ENCODE measurements at regions not wholly inside any gene's neighbourhood (a gene's known extent, or its start where the extent isn't known, plus 50 kb on each side); places are given as distances from the start of the nearest gene placed in this dataset.

DNA sequence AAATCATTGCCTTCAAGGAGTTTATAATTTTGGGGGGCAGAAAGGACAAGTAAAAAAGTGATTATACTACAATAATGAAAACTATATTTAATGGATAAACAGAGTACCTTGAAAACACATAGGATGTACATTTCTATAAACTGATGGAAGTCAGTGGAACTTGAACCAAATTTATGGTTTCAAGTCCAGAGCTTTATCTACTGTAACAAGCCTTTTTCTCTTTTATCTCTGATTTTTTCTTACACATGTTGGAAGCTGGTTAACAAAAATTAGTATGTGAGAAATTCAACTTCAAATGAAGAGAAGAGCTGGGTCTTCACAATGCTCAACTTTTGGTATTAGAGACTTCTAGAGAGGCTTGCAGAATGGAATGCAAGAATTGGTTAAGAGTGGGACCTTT, 393.6 kb downstream of the LMO7 start:
- no peak for DNase-seq

DNA sequence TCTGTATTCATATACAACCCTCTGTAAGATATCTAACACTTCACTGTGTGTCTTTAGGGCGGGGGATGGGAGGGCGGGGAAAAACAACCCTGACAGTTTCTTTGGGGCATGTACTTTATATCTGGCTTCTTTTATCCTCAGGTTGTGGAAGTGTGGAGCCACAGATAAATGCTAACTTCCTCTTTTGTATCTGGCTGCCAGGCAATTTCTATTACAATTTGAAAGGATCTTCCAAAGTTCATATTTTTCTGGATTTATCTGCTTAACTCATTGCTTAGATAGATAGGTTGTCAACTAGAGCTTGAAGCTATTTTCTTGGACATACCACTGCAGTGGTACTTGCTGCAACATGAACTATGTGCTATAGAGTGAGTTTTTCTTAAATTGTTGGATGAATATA, 393.0 kb downstream of the LMO7 start:
- no peak for DNase-seq

DNA sequence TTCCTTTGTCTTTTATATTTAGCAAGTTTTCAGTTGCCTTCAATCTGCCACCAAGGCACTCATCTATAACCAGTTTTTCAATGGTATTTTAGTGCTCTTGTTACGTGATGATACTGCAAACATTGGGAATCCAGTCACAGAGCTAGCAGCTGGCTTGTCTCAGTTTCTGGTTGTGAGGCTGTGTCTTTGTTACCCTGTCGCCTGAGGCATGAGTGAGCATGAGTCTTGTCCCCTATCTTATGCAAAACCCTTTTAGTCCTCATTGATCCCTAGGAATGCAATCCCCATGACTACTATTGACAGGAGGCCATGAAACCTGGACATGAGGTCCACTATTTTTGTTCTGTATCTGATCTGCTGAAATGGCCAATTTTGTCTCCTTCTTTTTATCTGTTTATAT, 391.0 kb downstream of the LMO7 start:
- DNase-seq, result no peak

DNA sequence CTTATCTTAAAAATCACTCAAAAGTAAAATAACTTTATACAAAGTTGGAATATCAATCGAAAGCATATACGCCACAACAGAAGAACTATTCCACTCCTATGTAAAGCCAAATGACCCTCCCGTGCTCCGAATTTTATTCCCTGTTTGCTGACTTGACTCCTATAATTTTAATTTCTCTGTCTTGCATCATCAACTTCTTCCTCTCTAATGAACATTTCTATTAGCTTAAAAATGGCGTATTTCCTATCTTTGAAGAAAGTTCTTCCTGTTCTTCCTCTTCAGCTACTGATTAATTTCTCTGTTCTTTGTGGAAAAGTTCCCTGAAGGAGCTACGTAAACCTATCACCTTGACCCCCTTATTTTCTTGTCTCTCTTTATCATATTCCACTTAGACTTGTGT, 389.3 kb downstream of the LMO7 start:
- DNase-seq, result no peak

DNA sequence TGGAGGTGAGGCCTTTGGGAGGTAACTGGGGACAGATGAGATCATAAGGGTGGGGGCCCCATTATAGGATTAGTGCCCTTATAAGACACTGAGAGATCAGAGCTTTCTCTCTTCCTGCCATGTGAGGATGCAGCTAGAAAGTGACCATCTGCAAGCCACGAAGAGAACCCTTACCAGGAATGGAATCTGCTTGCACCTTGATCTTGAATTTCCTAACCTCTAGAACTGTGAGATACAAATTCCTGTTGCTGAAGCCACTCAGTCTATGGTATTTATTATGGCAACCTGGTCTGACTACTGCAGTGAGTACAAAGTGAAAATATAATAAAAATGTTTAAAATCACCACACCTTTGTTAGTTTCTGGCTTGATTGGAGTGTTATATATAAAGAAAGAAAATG, 388.0 kb downstream of the LMO7 start:
- no peak for DNase-seq

DNA sequence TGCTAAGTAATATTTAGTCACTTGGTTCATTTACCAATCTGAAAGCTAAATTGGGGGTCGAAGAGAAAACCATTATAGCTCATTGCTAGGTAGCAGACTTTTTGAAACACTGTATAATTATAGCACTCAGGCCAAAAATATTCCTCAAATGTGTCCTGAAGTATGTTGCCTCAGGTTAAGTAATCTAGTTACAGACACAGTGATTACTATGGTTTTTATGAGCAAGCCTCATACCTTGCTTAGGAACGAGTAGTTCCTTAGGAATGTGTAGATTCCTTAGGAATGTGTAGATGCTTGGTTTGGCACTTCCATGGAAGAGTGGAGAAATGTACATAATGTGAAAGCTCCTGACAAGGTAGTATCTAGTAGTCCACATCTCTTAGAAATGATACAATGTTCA, 387.5 kb downstream of the LMO7 start:
- DNase-seq, result no peak

DNA sequence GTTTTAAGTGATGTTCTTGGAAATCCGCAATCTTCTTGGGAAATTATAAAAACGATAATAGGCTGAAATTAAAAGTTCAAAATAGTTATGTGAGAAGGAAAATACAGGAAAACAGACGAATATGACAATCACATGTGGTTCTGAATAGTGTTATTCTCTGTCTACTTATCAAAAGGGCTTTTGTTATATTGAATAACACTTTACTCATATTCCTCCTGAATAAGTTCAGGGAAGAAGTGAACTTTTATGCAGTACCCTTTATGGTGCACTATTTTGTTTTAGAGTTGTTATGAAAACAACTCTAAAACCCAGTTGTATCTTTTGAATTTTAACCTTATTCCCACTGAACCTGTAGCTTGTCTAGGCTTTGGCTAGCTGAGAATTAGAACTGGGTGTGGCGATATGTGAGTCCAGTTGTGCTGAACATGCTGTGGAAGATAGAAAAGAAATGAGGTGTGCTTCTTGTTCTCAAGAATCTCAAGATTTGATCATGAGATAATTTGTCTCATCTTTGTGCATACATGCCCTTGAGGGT, 384.4 kb downstream of the LMO7 start:
- no peak for DNase-seq

DNA sequence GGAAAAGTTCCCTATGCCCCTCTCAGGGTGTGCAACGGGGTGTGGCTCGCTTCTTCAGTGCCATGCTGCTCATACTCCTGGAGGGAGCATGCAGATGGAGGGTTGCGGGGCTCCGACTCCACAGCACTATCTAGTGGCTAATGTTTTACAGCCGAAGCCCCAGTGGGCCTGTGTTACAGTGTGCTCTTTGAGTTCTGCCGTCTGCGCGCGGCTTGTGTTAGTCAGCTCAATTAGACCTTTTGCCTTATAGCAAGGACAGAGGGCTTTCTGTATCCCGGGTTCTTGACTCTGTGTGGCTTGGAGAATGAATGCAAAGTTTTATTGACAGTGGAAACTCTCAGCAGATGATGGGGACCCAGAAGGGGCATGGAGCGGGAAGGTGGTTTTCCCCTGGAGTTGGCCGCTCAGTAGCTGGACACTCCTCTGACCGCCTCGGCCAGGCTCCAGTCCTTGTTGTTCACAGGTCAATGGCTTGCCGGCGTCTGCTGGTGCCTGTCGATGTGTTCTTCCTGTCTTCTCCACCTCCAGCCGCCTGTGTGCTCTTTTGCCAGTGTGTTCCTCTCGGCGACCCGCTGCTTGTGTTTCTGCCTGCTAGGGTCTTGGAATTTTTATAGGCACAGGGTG, 383.4 kb downstream of the LMO7 start:
- DNase-seq, result no peak

DNA sequence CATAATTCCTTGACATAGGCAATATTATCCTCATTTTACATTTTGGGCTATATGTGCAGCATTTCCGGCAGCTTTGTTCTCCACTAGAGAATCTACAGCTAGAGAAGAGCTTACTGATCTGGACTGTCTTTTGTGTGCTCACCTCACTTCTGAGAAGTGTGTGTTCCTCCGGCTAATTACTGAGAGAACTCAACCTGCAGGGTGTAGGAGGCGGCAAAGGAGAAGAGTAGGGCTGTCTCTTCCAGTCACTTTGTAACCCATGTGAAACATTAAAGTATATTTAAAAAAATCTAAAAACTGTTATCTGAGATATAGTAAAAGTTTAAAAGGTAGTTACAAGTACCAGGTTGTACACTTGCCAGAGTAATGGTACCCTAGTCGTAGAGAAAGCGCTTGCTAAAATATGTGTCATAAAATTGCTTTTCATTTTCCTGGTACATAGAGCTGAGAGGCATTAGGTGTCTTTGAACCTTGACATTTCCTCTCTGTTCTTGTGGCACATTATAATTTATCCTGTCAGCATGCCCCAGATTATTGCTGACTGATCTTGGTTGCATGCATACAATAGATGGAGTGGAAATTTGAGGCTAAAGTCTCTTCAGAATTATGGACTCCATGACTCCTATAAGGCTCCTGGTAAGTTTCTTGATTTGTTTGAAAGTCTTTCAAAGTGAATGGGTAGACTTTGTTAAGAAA, 381.9 kb downstream of the LMO7 start:
- DNase-seq, result no peak

DNA sequence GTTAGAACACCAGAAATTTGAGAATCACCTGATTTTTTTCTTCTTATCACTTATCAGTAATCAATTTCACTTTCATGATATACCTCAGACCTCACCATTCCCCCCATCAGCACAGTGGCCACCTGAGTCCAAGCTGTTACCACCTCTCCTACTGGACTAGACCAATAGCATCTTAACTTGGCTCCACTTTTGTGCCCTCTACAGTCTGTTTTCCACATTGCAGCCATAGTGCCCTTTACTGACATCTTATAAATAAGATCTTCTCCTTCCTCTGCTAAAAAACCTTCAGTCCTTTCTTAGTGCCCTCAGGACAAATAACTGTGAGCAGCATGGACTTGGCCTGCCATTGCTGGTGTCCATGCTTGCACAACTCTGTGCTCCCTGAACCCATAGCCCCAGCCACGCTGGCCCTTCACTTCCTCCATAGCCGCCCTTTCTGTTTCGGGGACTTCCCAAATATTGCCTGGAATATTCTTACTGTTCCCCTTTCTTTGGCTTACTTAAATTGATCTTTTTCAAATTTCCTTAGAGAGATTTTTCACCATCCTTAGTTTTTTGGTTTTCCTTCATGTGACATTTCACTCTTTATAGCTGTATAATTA, 380.8 kb downstream of the LMO7 start:
- no peak for DNase-seq

DNA sequence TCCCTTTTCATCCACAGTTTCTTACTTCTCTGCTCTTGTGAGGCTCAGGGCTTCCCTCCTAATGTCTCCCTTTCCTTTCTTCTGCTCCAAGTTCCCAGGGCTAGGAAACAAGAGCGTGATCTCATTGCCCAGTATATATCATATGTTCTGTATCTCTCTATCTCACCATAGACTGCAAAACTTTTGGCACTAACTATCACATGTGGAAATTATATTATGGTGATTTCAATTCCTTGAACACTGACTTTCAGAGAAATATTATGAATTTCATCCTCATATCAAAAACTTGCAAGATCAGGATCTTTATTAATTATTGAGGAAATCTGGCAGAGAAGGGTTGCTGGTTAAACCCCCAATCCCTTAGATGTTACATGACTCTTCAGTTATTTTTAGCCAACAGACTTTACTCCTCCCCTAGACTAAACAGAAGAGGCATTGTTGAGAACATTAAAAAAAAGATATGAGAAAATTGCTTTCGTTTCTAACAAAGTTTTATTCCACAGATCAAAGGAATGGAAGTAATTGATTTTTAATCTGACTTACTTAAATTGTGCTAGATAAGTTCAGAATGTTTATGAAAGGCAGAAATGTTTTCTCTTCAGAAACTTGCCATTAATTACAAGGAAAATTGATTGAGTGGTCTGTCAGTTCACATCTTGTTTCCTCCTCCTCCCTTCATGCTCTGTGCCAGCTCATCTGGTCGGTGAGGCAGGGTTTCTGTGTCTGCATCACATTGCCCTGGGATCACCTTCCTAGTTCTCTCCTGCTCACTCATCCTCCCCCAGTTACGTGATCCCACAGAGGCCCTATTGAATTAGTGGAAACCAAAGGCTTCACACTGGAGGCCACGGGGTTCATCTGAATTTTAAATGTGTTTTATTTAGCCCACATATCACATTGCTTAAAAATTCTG, 378.5 kb downstream of the LMO7 start:
- DNase-seq, result no peak

DNA sequence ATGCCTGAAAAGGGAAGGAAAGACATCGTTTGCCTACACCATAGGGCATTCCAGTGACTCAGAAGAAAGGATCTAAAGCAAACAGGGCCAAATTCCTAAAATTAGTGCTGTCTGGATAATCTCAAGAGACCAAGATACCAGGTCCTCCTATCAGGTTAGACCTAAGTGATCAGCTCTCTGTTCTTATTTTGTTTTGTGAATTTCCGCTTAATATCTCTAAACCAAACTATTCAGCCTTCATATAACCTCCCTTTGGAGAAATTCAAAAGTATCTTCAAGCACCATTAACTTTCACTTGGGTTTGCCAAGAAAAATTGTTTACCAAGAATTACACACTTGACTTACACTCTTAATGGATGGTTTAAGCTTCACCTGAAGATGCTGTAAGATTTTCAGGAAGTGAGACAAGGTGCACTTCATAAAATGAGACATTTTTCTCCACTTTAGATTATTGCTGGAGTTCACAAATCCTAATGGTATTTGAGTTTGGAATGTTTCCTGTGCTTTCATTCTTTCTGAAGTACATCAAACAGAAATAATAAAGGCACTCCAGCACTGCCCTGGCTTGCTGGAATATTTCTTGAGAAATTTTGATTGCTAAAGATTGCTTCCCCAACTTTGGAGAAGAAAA, 376.1 kb downstream of the LMO7 start:
- no peak for DNase-seq

DNA sequence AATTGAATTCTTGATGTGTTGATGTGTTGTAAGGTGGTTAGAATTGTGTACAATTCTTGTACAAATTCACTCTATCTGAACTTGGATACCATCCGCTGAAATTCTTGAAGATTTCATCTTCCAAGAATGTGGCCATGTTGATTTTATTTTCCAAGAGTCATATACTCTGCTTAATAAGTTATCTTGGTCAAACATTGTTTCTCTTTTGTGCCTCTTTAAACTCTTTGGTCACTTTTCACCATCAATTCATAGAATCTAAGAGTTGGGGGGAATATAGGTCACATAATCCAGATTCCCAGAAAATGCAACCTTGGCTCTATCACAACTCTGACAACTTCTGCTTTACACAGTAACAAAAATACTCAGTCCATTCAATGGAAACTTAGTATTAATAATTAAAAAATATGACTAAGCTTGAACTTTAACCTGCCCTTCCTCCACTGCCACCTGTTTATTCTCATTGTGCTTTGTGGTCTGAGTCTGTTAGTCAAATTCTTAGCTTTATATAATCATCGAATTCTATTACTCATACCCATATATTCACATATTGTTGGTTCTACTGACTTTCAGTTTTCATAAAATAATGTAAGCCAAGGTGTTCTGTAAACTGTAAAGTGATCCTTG, 373.2 kb downstream of the LMO7 start:
- no peak for DNase-seq

DNA sequence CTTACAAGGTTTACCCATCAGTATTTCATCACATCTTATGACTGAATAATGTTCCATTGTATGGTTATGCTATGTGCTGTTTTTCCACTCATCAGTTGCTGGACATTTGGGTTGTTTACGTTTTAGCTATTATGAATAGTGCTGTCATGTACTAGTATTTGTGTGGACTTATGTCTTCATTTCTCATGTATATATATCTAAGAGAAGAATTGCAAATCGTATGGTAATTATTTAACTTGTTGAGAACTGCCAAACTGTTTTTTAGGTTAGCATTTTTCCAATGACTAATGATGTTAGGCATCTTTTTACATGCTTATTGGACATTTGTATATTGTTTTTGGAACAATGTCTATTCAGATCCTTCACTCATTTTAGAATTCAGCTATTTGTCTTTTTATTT, 368.3 kb downstream of the LMO7 start:
- DNase-seq, result no peak

DNA sequence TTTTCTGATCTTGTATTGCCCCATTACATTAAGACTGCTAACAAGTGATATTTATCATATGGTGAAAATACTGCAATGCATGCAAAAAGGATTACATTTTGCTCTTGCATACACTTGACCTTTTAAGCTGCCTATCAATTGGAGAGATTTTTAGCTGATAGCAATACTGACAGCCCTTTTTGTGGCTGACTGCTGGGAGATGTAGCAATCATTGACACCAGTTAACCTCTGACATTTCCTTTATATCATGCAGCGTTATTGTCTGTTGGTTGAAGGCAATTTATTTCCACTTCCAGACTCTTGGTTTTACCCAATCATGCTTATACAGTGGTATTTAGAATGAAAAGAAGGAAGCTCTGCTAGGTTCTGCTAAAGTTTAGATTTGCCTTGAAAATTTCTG, 364.0 kb downstream of the LMO7 start:
- DNase-seq, result no peak

DNA sequence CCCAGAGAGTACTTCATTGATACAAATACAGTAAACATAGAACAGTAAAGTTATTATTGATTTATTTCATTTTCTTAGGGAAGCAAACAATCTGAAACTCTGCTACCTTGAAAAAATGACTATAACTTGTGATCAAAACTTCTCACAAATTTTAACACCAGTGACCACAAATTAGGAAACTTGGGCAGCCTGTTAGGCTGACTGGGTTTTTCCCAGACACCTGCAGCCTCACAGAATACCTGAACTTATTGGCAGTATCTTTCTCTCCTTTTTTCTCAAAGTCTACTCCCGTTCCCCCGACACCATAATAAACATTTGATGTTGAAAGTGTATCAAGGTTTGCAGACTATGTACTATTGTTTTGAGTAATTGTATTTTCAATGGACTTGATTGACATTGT, 360.5 kb downstream of the LMO7 start:
- no peak for DNase-seq

DNA sequence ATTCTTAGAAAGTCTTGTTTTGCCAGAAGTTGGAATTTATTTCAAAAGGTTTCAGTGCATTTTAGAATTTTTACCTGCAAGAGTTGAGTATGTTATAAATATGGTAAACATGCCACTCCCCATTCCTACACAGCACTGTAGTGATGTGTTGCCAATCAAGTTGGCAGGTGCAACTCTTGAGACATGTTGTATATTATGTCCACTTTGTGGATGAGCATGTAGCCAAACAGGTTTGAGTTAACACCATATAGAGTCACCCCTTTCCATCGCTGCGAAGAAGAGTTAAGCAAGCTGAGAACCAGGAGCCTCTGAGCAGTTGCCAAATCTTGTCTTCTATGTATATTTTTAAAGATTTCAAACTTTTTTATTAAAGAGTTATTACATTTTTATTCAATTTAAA, 359.8 kb downstream of the LMO7 start:
- DNase-seq, result no peak

DNA sequence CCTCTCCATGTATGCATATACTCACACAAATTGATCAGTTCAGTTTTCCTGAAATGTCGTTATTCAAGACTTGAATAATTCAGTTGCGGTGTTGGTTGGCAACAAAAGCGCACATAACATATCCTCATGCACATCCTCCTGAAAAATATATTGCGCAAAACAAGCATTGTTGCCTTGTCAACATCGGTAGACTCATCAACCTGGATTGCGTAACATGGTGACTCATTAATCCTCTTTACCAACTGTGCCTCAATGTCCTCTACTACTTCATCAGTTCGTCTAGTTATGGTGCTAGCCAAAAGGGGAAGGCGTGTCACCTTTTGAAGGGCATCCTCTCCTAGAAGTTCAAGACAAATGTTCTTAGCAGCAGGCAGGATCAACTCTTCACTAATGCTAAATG, 357.7 kb downstream of the LMO7 start:
- DNase-seq, result no peak

DNA sequence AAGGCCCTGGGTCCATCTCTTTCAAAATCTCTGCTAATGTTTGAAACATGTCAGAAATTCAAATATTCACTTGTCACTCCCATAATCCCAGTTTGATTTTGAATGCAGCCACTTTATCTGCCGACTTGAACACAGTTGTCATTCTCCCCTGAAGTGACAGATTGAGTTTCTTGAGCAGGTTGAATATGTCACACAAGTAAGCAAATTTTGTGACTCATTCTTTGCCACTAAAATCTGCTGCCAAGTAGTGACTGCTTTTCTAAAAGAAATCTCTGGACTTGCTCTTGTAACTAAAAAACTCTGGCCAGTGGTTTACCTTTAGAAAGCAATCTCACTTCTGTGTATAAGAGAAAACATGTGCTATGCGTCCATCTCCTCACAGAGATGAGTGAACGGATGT, 357.1 kb downstream of the LMO7 start:
- DNase-seq, result no peak

DNA sequence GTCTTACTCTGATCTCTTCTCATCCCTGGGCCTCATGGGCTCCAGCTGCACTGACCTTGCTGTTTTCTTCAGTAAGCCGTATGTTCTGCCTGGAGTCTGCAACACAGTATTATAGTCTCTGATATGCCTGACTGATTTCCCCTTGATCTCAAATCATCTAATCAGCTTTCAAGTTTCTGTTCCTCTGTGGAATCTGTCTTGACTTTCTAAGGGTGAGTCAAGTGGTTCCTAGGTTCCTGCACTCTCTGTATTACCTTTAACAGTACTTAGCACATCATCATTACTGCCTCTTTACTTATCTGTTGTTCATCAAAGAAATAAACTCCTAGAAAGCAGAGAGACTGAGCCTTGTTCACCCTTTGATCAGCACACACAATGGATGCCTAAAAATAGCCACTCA, 350.7 kb downstream of the LMO7 start:
- no peak for DNase-seq

DNA sequence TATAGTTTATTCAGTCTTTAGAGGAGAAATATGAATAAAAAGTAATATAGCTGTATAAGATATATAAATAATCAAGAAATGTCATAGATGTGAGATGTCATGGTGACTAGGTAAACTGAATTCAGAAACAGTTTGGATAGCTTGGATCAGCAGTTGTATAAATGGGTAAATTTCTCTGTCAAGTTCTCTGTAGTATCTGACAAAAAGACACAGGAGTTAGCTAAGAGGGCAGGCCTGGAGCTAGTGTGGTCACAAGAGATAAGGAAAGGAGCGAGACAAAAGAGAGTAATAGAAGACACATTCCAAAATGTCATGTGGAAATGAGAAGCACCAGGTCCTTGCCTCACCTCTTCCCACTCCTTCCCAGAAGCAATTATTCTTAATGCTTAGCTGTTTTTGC, 349.0 kb downstream of the LMO7 start:
- no peak for DNase-seq

DNA sequence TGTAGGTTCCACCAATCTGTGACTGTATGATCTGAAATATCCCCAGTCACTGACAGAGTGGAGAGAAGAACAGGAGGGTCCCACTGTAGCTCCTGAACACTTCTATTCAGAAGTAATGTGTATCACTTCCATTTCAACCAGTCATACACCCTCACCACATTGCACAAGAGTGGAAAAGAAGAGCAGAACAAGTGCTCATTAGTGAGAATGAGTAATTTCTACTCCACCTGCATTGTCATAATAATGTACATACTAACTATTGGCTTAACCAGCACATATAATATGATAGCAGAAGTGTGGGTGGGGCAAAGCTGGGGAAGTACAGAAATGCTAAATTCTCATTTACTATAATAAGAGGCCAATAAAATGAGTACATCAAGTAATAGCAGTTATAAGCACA, 342.7 kb downstream of the LMO7 start:
- no peak for DNase-seq

Measured in CD4-positive, alpha-beta T cell treated with Interleukin-15 for 1 hour (primary cell).